Testis (tissue), 2 donors: ENCODE measurements at regions not wholly inside any gene's neighbourhood (a gene's known extent, or its start where the extent isn't known, plus 50 kb on each side); places are given as distances from the start of the nearest gene placed in this dataset.

Experiments
- DNase-seq: peaks from one replicate; pipeline ENCODE4 v3.0.0-alpha.2; 2019
- H3K27ac ChIP-seq, 2 donors: fragments of 200-600 bp; sonication (generic); one replicate each; pipeline ENCODE4 v1.5.1; 2019
- H3K27me3 ChIP-seq: fragments of 200-600 bp; sonication (generic); one replicate; pipeline ENCODE4 v1.5.1; 2019
- H3K36me3 ChIP-seq: fragments of 200-600 bp; sonication (generic); one replicate; pipeline ENCODE4 v1.5.1; 2017; ENCODE audit warnings: low read depth; ENCODE audit errors: missing control alignments
- H3K4me1 ChIP-seq: fragments of 200-600 bp; sonication (generic); one replicate; pipeline ENCODE4 v1.5.1; 2019
- H3K4me3 ChIP-seq, 2 donors: fragments of 200-600 bp; sonication (generic); one replicate each; pipeline ENCODE4 v1.5.1; 2017 to 2019
- H3K9me3 ChIP-seq: fragments of 200-600 bp; sonication (generic); one replicate; pipeline ENCODE4 v1.5.1; 2017
- POLR2A ChIP-seq: fragments of 450-650 bp; IDR thresholded peaks from one replicate; pipeline ENCODE4 v1.6.1; 2017; ENCODE audit warnings: antibody characterized with exemption, mild to moderate bottlenecking, moderate library complexity
- WGBS, 2 donors: methylation state at CpG; one replicate each; pipeline ENCODE4 v1.1.5; 2018; 5-methylcytosine and 5-hydroxymethylcytosine counted together
- intact Hi-C: fragments of 100-400 bp; cut with DNase I; formaldehyde crosslinking; loops from one replicate; pipeline ENCODE4 v1.15.1; 2023; ENCODE audit warnings: low total_unique reads
- TF ChIP-seq, protein P1 (sequence below), 3 experiments: fragments of 450-650 bp in 2 of 3; fragments of 200-600 bp in 1 of 3; sonication (generic) in 1 of 3; IDR thresholded peaks; one replicate each; pipeline ENCODE4 v1.5.1; 2016 to 2019; ENCODE audit warnings: antibody characterized with exemption in 3 of 3, mild to moderate bottlenecking in 2 of 3, moderate library complexity in 1 of 3

DNA sequence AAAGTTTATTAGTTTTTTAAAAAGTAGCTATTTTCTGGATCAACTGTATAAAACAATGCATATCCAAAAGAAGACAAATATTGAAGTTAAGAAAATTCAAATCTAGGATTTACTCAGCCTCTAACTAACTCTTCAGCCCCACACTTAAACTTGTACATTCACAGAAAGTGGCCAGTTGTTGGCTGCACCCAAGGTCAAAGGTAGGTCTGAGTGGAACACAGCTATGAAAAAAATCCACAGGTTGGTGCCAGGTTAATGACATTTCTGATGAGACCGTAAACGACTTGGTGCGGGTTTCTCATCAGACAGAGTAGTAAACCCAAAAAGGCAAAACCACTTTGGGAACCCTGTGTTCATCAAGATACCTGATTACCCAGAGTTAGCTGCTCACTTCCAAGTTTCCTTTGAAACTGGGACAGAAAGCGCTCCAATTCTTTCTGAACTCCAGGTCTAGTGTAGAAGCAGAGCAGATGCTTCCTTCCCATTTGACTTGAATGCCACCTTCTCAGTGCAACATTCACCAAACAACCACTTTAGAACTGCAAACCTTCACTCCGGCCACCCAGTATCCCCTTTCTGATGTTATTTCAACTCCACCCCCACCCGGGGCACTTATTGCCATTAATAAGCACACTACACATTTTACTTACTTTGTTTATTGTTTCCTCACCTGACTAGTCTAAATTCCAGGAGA, 208.3 kb upstream of the STARD13 start:
- no peaks in the 10 kb centered on the region for H3K4me1 ChIP-seq

DNA sequence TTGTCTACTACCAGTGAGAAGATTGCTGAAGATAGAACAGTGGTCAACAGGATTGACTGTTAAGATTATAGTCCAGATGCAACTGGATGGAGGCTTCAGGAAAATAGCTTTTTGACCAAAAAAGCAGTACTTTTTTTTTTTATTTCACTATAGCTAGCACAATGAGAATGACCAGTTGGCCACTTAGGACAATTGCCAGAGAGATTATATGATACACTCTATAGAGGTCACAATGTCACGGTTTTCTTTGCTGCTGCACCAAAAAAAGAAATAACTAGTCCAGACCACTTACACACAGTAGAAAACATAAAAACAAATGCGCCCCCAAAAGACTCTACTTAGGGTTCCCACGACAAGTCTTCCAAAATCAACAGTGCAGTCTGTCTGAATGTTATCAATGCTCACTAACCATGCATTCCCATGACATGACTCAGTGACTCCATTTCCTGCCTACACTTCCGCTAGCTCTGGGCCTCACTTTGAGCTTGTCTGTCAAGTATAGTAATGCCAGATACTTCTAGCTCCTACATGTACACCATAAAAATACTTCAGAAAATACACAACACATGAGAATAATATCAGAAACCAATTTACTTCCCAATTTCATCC, 209.1 kb upstream of the STARD13 start:
- TF ChIP-seq, protein P1, sequence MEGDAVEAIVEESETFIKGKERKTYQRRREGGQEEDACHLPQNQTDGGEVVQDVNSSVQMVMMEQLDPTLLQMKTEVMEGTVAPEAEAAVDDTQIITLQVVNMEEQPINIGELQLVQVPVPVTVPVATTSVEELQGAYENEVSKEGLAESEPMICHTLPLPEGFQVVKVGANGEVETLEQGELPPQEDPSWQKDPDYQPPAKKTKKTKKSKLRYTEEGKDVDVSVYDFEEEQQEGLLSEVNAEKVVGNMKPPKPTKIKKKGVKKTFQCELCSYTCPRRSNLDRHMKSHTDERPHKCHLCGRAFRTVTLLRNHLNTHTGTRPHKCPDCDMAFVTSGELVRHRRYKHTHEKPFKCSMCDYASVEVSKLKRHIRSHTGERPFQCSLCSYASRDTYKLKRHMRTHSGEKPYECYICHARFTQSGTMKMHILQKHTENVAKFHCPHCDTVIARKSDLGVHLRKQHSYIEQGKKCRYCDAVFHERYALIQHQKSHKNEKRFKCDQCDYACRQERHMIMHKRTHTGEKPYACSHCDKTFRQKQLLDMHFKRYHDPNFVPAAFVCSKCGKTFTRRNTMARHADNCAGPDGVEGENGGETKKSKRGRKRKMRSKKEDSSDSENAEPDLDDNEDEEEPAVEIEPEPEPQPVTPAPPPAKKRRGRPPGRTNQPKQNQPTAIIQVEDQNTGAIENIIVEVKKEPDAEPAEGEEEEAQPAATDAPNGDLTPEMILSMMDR (IDR thresholded peaks at IDR 0.05) = no peak
- no peak for TF ChIP-seq POLR2A
- Histone ChIP-seq H3K27me3 (no peaks in the 10 kb centered on the region), H3K36me3 (no peaks in the 10 kb centered on the region), H3K4me1 (no peaks in the 10 kb centered on the region), H3K4me3 (no peak overlapping the region), H3K9me3 (no peaks in the 10 kb centered on the region), H3K27ac (no peak overlapping the region)
- no peak for DNase-seq
- WGBS, 2 donors = 75 to 77% methylated on average over 4 of the region's 4 CpGs
- intact Hi-C loops = no loop called here

More for the DNA sequence above, 208.3 kb upstream of the STARD13 start:
- H3K27me3 ChIP-seq = no peaks in the 10 kb centered on the region
- no peak for DNase-seq
- H3K27ac ChIP-seq = no peak overlapping the region
- WGBS, 2 donors = 78 to 79% methylated on average over 6 of the region's 6 CpGs
- TF ChIP-seq, protein P1 (IDR thresholded peaks at IDR 0.05) = no peak
- TF ChIP-seq POLR2A = no peak
- H3K4me3 ChIP-seq = no peak overlapping the region
- no peaks in the 10 kb centered on the region for H3K9me3 ChIP-seq
- intact Hi-C loops = no loop called here
- H3K36me3 ChIP-seq = no peaks in the 10 kb centered on the region

DNA sequence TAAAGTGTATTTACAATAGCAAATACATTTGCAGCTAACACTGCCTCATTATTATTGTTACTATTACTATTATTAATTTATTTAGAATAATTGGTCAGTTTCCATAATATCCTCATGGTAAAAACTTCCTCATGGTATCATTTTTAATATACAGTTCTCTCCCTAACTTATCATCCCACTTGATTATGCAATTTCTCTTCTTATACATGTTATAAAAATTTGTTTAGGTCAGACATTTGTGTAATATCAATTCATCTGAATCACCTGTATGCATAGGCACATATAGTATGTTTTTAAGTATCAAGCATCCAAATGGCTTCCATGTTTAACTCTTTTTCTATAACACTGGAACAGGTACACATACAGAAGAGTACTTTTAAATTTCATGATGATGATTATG, 210.8 kb upstream of the STARD13 start:
- H3K9me3 ChIP-seq = no peaks in the 10 kb centered on the region
- no peaks in the 10 kb centered on the region for H3K4me1 ChIP-seq
- H3K4me3 ChIP-seq = no peak overlapping the region
- H3K27ac ChIP-seq = no peak overlapping the region
- H3K36me3 ChIP-seq = no peaks in the 10 kb centered on the region
- no peak for DNase-seq
- no peaks in the 10 kb centered on the region for H3K27me3 ChIP-seq
- intact Hi-C loops = no loop called here
- no peak for TF ChIP-seq POLR2A
- TF ChIP-seq, protein P1 (IDR thresholded peaks at IDR 0.05) = no peak

DNA sequence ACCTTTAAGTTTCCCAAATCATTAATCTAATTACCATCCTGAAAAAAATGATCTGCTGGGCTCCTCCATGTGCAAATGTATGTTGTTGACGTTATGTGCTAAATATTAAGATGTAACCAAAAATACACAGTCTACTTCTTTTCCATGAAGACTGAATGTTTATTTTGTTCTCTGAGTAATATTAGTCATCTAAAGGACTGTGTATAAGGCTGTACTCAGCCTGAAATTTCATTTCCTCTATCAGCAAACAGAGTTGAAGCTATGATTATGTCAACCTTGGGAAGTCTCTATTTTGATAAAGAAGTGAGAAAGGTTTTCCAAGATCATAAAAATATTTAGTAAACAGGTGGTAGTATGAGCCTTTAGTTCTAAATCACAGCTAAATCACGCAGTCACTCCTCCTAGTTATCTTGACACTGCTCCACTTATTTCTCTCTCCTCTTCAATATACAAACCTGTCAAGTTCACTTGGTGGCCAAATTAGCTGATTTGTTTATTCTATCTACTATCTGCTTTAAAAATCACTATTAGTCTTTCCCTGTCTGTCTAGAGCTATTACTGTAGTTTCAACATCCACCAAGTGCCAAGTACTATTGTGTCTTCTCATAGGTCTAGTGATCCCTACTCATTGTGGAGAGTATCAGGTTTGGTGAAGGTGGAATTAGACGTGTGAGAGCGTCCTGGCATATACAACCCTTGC, 211.7 kb upstream of the STARD13 start:
- WGBS, 2 donors = 59 to 68% methylated on average over 4 of the region's 4 CpGs
- H3K9me3 ChIP-seq = no peaks in the 10 kb centered on the region
- no peaks in the 10 kb centered on the region for H3K36me3 ChIP-seq
- no peaks in the 10 kb centered on the region for H3K27me3 ChIP-seq
- no peak for TF ChIP-seq POLR2A
- TF ChIP-seq, protein P1 (IDR thresholded peaks at IDR 0.05) = no peak
- no peaks in the 10 kb centered on the region for H3K4me1 ChIP-seq
- intact Hi-C loops = no loop called here
- H3K4me3 ChIP-seq = no peak overlapping the region
- DNase-seq = no peak
- no peak overlapping the region for H3K27ac ChIP-seq
